Keratinocyte (primary cell): ENCODE measurements at regions not wholly inside any gene's neighbourhood (a gene's known extent, or its start where the extent isn't known, plus 50 kb on each side); places are given as distances from the start of the nearest gene placed in this dataset.

ENCODE experiments used
- DNase-seq: peaks from one replicate; pipeline ENCODE4 v3.0.0-alpha.2; 2011; ENCODE audit warnings: low read depth, missing footprints, low spot score
- FAIRE-seq: peaks from 2 replicates; lab custom pipeline; 2011; peaks lifted over from hg19 to GRCh38; lab: Jason Lieb, UNC
- H2AFZ ChIP-seq: 2 replicates; pipeline ENCODE4 v1.6.0; 2012; ENCODE audit warnings: low read length, control low read depth, inconsistent platforms; ENCODE audit not compliant: control insufficient read depth
- H3K27ac ChIP-seq: 2 replicates; pipeline ENCODE4 v1.5.1; 2011; ENCODE audit warnings: low read length; ENCODE audit not compliant: control insufficient read depth, insufficient read depth
- H3K27me3 ChIP-seq: 3 replicates; pipeline ENCODE4 v1.6.0; 2011; ENCODE audit warnings: low read length; ENCODE audit not compliant: control insufficient read depth, insufficient read depth; ENCODE audit errors: extremely low read depth
- H3K36me3 ChIP-seq, 2 experiments: 2 replicates in 1 of 2; 3 replicates in 1 of 2; pipeline ENCODE4 v1.5.1; 2011; ENCODE audit warnings: low read length in 2 of 2, mild to moderate bottlenecking in 1 of 2; ENCODE audit not compliant: control insufficient read depth in 2 of 2, insufficient read depth in 2 of 2; ENCODE audit errors: extremely low read depth in 1 of 2
- H3K4me1 ChIP-seq: 3 replicates; pipeline ENCODE4 v1.5.1; 2011; ENCODE audit warnings: low read length; ENCODE audit not compliant: control insufficient read depth, insufficient read depth; ENCODE audit errors: extremely low read depth
- H3K4me2 ChIP-seq: 3 replicates; pipeline ENCODE4 v1.6.0; 2011; ENCODE audit warnings: low read depth, low read length; ENCODE audit not compliant: control insufficient read depth, insufficient read depth; ENCODE audit errors: extremely low read depth
- H3K4me3 ChIP-seq, 3 experiments: fragments of 200-600 bp in 1 of 3; sonication (generic) in 1 of 3; 2 replicates in 2 of 3; 3 replicates in 1 of 3; pipeline ENCODE4 v1.5.1; 2011 to 2016; ENCODE audit warnings: low read length in 3 of 3, mild to moderate bottlenecking in 3 of 3, control low read depth in 2 of 3, inconsistent platforms in 1 of 3, low read depth in 1 of 3, mixed read lengths in 1 of 3, mixed run types in 1 of 3, moderate library complexity in 1 of 3; ENCODE audit not compliant: control insufficient read depth in 2 of 3, insufficient read depth in 2 of 3; ENCODE audit errors: extremely low read depth in 1 of 3
- H3K79me2 ChIP-seq: 2 replicates; pipeline ENCODE4 v1.6.0; 2012; ENCODE audit warnings: low read length; ENCODE audit not compliant: control insufficient read depth, insufficient read depth
- H3K9ac ChIP-seq: 3 replicates; pipeline ENCODE4 v1.6.0; 2011; ENCODE audit warnings: low read length; ENCODE audit not compliant: control insufficient read depth, insufficient read depth; ENCODE audit errors: extremely low read depth
- H3K9me1 ChIP-seq: 3 replicates; pipeline ENCODE4 v1.6.0; 2011; ENCODE audit warnings: low read length; ENCODE audit not compliant: control insufficient read depth, insufficient read depth; ENCODE audit errors: extremely low read depth
- H3K9me3 ChIP-seq: 2 replicates; pipeline ENCODE4 v1.5.1; 2012; ENCODE audit warnings: low read depth, low read length; ENCODE audit not compliant: control insufficient read depth
- H4K20me1 ChIP-seq: 3 replicates; pipeline ENCODE4 v1.6.0; 2011; ENCODE audit warnings: low read length; ENCODE audit not compliant: control insufficient read depth, insufficient read depth; ENCODE audit errors: extremely low read depth
- CTCF ChIP-seq, 3 experiments: IDR thresholded peaks in 1 of 3; conservative IDR thresholded peaks in 1 of 3; optimal IDR thresholded peaks in 1 of 3; 2 replicates in 2 of 3; 3 replicates in 1 of 3; pipeline versions ENCODE3 to v1.5.1; 2011; ENCODE audit warnings: low read length in 3 of 3, mild to moderate bottlenecking in 3 of 3, moderate library complexity in 2 of 3, control low read depth in 1 of 3, inconsistent platforms in 1 of 3; ENCODE audit not compliant: insufficient read depth in 2 of 3; ENCODE audit errors: extremely low read depth in 1 of 3
- EZH2 ChIP-seq: IDR thresholded peaks from one replicate; pipeline ENCODE4 v1.6.1; 2012; ENCODE audit warnings: inconsistent platforms, mild to moderate bottlenecking, low read length, moderate library complexity
- dilution Hi-C: fragments of 300-500 bp; cut with MboI; formaldehyde crosslinking; loops from one replicate; pipeline ENCODE4 v1.7.0; 2020; ENCODE audit warnings: low sequenced_read_pairs; ENCODE audit not compliant: extremely low pct_ligation_motif_present

DNA sequence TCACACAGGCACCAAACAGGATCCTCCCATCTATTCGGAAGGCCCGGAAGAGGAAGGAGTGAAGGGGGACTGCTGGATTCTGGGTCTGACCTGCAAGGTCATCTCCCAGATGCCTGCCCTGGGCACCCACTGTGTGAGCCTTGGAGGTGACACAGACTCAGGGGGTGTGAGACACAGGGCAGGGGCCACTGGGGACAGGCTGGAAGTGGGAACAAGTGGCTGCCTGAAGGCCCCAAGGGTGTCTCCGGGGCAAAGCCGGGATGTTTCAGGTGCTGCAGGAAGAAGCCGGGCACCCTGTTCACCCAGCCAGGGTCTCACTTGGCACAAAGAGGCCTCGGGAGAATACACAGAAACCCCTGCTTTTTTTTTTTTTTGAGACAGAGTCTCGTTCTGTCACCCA is 385.5 kb downstream of the CTTN start:
- Histone ChIP-seq H3K79me2 (no peaks in the 10 kb centered on the region), H3K27me3 (no peaks in the 10 kb centered on the region), H3K9me3 (peaks cover 15% of the 10 kb centered on the region), H3K36me3 (no peaks in the 10 kb centered on the region), H3K4me1 (no peaks in the 10 kb centered on the region), H2AFZ (no peak overlapping the region), H3K9ac (no peak overlapping the region), H3K4me2 (no peak overlapping the region), H3K4me3 (no peak overlapping the region), H4K20me1 (no peaks in the 10 kb centered on the region), H3K27ac (no peak overlapping the region), H3K9me1 (no peaks in the 10 kb centered on the region)
- dilution Hi-C loops: no loop called here
- FAIRE-seq (no peak), DNase-seq (no peak)
- TF ChIP-seq CTCF (optimal IDR thresholded peaks at IDR 0.05 in 1 of 3, IDR thresholded peaks at IDR 0.05 in 1 of 3, conservative IDR thresholded peaks at IDR 0.05 in 1 of 3; ENCODE audit: extremely low read depth in 1 of 3, insufficient read depth in 2 of 3, low read length in 3 of 3) (no peak), EZH2 (no peak)

GRCh38 chr11:70785372-70785771 is 387.0 kb downstream of the CTTN start:
- Histone ChIP-seq H2AFZ (no peak overlapping the region), H4K20me1 (no peaks in the 10 kb centered on the region), H3K27ac (no peak overlapping the region), H3K4me3 (no peak overlapping the region), H3K9me1 (no peaks in the 10 kb centered on the region), H3K9ac (no peak overlapping the region), H3K4me1 (no peaks in the 10 kb centered on the region), H3K79me2 (no peaks in the 10 kb centered on the region), H3K27me3 (no peaks in the 10 kb centered on the region), H3K36me3 (no peaks in the 10 kb centered on the region), H3K4me2 (no peak overlapping the region), H3K9me3 (peaks cover 15% of the 10 kb centered on the region)
- TF ChIP-seq CTCF (optimal IDR thresholded peaks at IDR 0.05 in 1 of 3, IDR thresholded peaks at IDR 0.05 in 1 of 3, conservative IDR thresholded peaks at IDR 0.05 in 1 of 3; ENCODE audit: extremely low read depth in 1 of 3, insufficient read depth in 2 of 3, low read length in 3 of 3) (no peak), EZH2 (no peak)
- dilution Hi-C loops: no loop called here
- no peak for FAIRE-seq
- DNase-seq: no peak
